ENCODE measurements at regions not wholly inside any gene's neighbourhood (a gene's known extent, or its start where the extent isn't known, plus 50 kb on each side); places are given as distances from the start of the nearest gene placed in this dataset.

- no peak for TF ChIP-seq EP300 (IDR thresholded peaks at IDR 0.05)
- TF ChIP-seq CTCF (IDR thresholded peaks at IDR 0.05) = no peak
- no peak for TF ChIP-seq POLR2A (IDR thresholded peaks at IDR 0.05)
- TF ChIP-seq POLR2AphosphoS5 (IDR thresholded peaks at IDR 0.05) = no peak
These were observed 151.3 kb upstream of the TSC22D2 start for GRCh38 chr3:150256782-150257181.

Data from gastroesophageal sphincter (tissue), 3 donors.